Peyer's patch (tissue), 4 donors: ENCODE measurements at regions not wholly inside any gene's neighbourhood (a gene's known extent, or its start where the extent isn't known, plus 50 kb on each side); places are given as distances from the start of the nearest gene placed in this dataset.

Experiments used
- DNase-seq, 3 donors: peaks; one replicate each; pipeline ENCODE4 v3.0.0-alpha.2; 2017 to 2019
- H3K27ac ChIP-seq, 4 donors: fragments of 200-600 bp; sonication (generic); one replicate each; pipeline ENCODE4 v1.5.1; 2016 to 2019
- H3K27me3 ChIP-seq, 2 donors: fragments of 200-600 bp; sonication (generic); one replicate each; pipeline ENCODE4 v1.5.1; 2019
- H3K36me3 ChIP-seq, 3 donors: fragments of 200-600 bp; sonication (generic); one replicate each; pipeline ENCODE4 v1.5.1; 2016 to 2019
- H3K4me1 ChIP-seq, 4 donors: fragments of 200-600 bp; sonication (generic); one replicate each; pipeline ENCODE4 v1.5.1; 2016 to 2019
- H3K4me3 ChIP-seq, 4 donors: fragments of 200-600 bp; sonication (generic); 1 replicate in 3 of 4; 2 replicates in 1 of 4; pipeline ENCODE4 v1.5.1; 2016 to 2019; ENCODE audit warnings: mild to moderate bottlenecking in 1 of 4
- H3K9me3 ChIP-seq, 4 donors: fragments of 200-600 bp; sonication (generic); one replicate each; pipeline ENCODE4 v1.5.1; 2016 to 2019; ENCODE audit warnings: mild to moderate bottlenecking in 1 of 4
- CTCF ChIP-seq, 6 experiments: fragments of 450-650 bp in 4 of 6; fragments of 200-600 bp in 2 of 6; sonication (generic) in 1 of 6; IDR thresholded peaks; one replicate each; pipeline ENCODE4 v1.5.1; 2017 to 2019; ENCODE audit warnings: antibody characterized with exemption in 6 of 6, mild to moderate bottlenecking in 3 of 6, moderate library complexity in 1 of 6
- POLR2A ChIP-seq, 2 donors: fragments of 450-650 bp; IDR thresholded peaks; one replicate each; pipeline ENCODE4 v1.5.1; 2017; ENCODE audit warnings: antibody characterized with exemption in 2 of 2, mild to moderate bottlenecking in 2 of 2, moderate library complexity in 2 of 2

- H3K9me3 ChIP-seq, result no peaks in the 10 kb centered on the region
- no peak for DNase-seq
- no peak overlapping the region for H3K27ac ChIP-seq
- no peaks in the 10 kb centered on the region for H3K27me3 ChIP-seq
- no peaks in the 10 kb centered on the region for H3K36me3 ChIP-seq
- H3K4me3 ChIP-seq, result no peak overlapping the region
- no peaks in the 10 kb centered on the region for H3K4me1 ChIP-seq
- TF ChIP-seq CTCF (IDR thresholded peaks at IDR 0.05) (no peak), POLR2A (IDR thresholded peaks at IDR 0.05) (no peak)
These were observed 199.6 kb upstream of the SEMA3A start for GRCh38 chr7:84394219-84394618.

- no peak for DNase-seq
- Histone ChIP-seq H3K27ac (no peak overlapping the region), H3K27me3 (no peaks in the 10 kb centered on the region), H3K36me3 (no peaks in the 10 kb centered on the region), H3K4me1 (no peaks in the 10 kb centered on the region), H3K9me3 (no peaks in the 10 kb centered on the region), H3K4me3 (no peak overlapping the region)
- TF ChIP-seq POLR2A (IDR thresholded peaks at IDR 0.05) (no peak), CTCF (IDR thresholded peaks at IDR 0.05) (no peak)
These were observed 199.2 kb upstream of the SEMA3A start for GRCh38 chr7:84393786-84394185.

GRCh38 chr7:84390845-84391244 lies 196.3 kb upstream of the SEMA3A start:
- Histone ChIP-seq H3K9me3 (no peaks in the 10 kb centered on the region), H3K27me3 (no peaks in the 10 kb centered on the region), H3K4me1 (no peaks in the 10 kb centered on the region), H3K27ac (no peak overlapping the region), H3K36me3 (no peaks in the 10 kb centered on the region), H3K4me3 (no peak overlapping the region)
- TF ChIP-seq CTCF (IDR thresholded peaks at IDR 0.05), result no peak
- TF ChIP-seq POLR2A (IDR thresholded peaks at IDR 0.05), result no peak
- DNase-seq, result no peak

- no peak for TF ChIP-seq POLR2A (IDR thresholded peaks at IDR 0.05)
- no peak for TF ChIP-seq CTCF (IDR thresholded peaks at IDR 0.05)
- Histone ChIP-seq H3K27ac (no peak overlapping the region), H3K4me3 (no peak overlapping the region), H3K9me3 (no peaks in the 10 kb centered on the region), H3K4me1 (no peaks in the 10 kb centered on the region), H3K27me3 (no peaks in the 10 kb centered on the region), H3K36me3 (no peaks in the 10 kb centered on the region)
- DNase-seq, result no peak
These were observed 194.7 kb upstream of the SEMA3A start for GRCh38 chr7:84389242-84389641.

GRCh38 chr7:84387595-84387994 lies 193.0 kb upstream of the SEMA3A start:
- H3K27ac ChIP-seq, result no peak overlapping the region
- H3K27me3 ChIP-seq, result no peaks in the 10 kb centered on the region
- TF ChIP-seq CTCF (IDR thresholded peaks at IDR 0.05) (no peak), POLR2A (IDR thresholded peaks at IDR 0.05) (no peak)
- H3K36me3 ChIP-seq, result no peaks in the 10 kb centered on the region
- no peak for DNase-seq
- H3K9me3 ChIP-seq, result no peaks in the 10 kb centered on the region
- no peaks in the 10 kb centered on the region for H3K4me1 ChIP-seq
- no peak overlapping the region for H3K4me3 ChIP-seq

GRCh38 chr7:84384417-84384816 lies 189.8 kb upstream of the SEMA3A start:
- TF ChIP-seq POLR2A (IDR thresholded peaks at IDR 0.05) (no peak), CTCF (IDR thresholded peaks at IDR 0.05) (no peak)
- H3K4me3 ChIP-seq, result no peak overlapping the region
- no peaks in the 10 kb centered on the region for H3K4me1 ChIP-seq
- no peaks in the 10 kb centered on the region for H3K9me3 ChIP-seq
- H3K27me3 ChIP-seq, result no peaks in the 10 kb centered on the region
- H3K36me3 ChIP-seq, result no peaks in the 10 kb centered on the region
- no peak for DNase-seq
- no peak overlapping the region for H3K27ac ChIP-seq
